ENCODE measurements at regions not wholly inside any gene's neighbourhood (a gene's known extent, or its start where the extent isn't known, plus 50 kb on each side); places are given as distances from the start of the nearest gene placed in this dataset.

- no peak overlapping the region for H3K27ac ChIP-seq
- intact Hi-C loops (cut with DNase I; ENCODE audit: low total_unique reads) = no loop called here
- H3K4me1 ChIP-seq = no peaks in the 10 kb centered on the region
- no peaks in the 10 kb centered on the region for H3K27me3 ChIP-seq
- DNase-seq = no peak
- H3K4me3 ChIP-seq = no peak overlapping the region
- H3K36me3 ChIP-seq = no peaks in the 10 kb centered on the region
- H3K9me3 ChIP-seq = no peaks in the 10 kb centered on the region
- TF ChIP-seq POLR2A (IDR thresholded peaks at IDR 0.05) (no peak), CTCF (IDR thresholded peaks at IDR 0.05) (no peak)
Observed at GRCh38 chr20:60631585-60632287, 620.3 kb upstream of the CDH4 start.

- no peaks in the 10 kb centered on the region for H3K27me3 ChIP-seq
- intact Hi-C loops (cut with DNase I; ENCODE audit: low total_unique reads) = no loop called here
- no peak for DNase-seq
- no peaks in the 10 kb centered on the region for H3K4me1 ChIP-seq
- no peak overlapping the region for H3K27ac ChIP-seq
- no peak overlapping the region for H3K4me3 ChIP-seq
- H3K36me3 ChIP-seq = no peaks in the 10 kb centered on the region
- TF ChIP-seq POLR2A (IDR thresholded peaks at IDR 0.05) (no peak), CTCF (IDR thresholded peaks at IDR 0.05) (no peak)
- H3K9me3 ChIP-seq = no peaks in the 10 kb centered on the region
Observed at GRCh38 chr20:60632391-60633262, 619.4 kb upstream of the CDH4 start.

- no peak overlapping the region for H3K27ac ChIP-seq
- H3K4me3 ChIP-seq = no peak overlapping the region
- DNase-seq = no peak
- TF ChIP-seq POLR2A (IDR thresholded peaks at IDR 0.05) (no peak), CTCF (IDR thresholded peaks at IDR 0.05) (no peak)
- H3K36me3 ChIP-seq = no peaks in the 10 kb centered on the region
- no peaks in the 10 kb centered on the region for H3K4me1 ChIP-seq
- no peaks in the 10 kb centered on the region for H3K27me3 ChIP-seq
- intact Hi-C loops (cut with DNase I; ENCODE audit: low total_unique reads) = no loop called here
- no peaks in the 10 kb centered on the region for H3K9me3 ChIP-seq
Observed at GRCh38 chr20:60634491-60635172, 617.4 kb upstream of the CDH4 start.

GRCh38 chr20:60636417-60636816, 615.6 kb upstream of the CDH4 start:
- no peak overlapping the region for H3K27ac ChIP-seq
- H3K36me3 ChIP-seq = no peaks in the 10 kb centered on the region
- H3K27me3 ChIP-seq = no peaks in the 10 kb centered on the region
- DNase-seq = no peak
- TF ChIP-seq POLR2A (IDR thresholded peaks at IDR 0.05) (no peak), CTCF (IDR thresholded peaks at IDR 0.05) (no peak)
- H3K9me3 ChIP-seq = no peaks in the 10 kb centered on the region
- H3K4me1 ChIP-seq = no peaks in the 10 kb centered on the region
- no peak overlapping the region for H3K4me3 ChIP-seq
- intact Hi-C loops (cut with DNase I; ENCODE audit: low total_unique reads) = no loop called here

GRCh38 chr20:60637801-60638200, 614.3 kb upstream of the CDH4 start:
- no peaks in the 10 kb centered on the region for H3K27me3 ChIP-seq

More at GRCh38 chr20:60637801-60638200, 614.3 kb upstream of the CDH4 start:
- Histone ChIP-seq H3K4me3 (no peak overlapping the region), H3K27ac (no peak overlapping the region), H3K4me1 (no peaks in the 10 kb centered on the region), H3K9me3 (no peaks in the 10 kb centered on the region), H3K36me3 (no peaks in the 10 kb centered on the region)
- no peak for DNase-seq
- intact Hi-C loops (cut with DNase I; ENCODE audit: low total_unique reads) = no loop called here
- TF ChIP-seq CTCF (IDR thresholded peaks at IDR 0.05) (no peak), POLR2A (IDR thresholded peaks at IDR 0.05) (no peak)

Data from uterus (tissue), 3 donors.